ENCODE measurements at regions not wholly inside any gene's neighbourhood (a gene's known extent, or its start where the extent isn't known, plus 50 kb on each side); places are given as distances from the start of the nearest gene placed in this dataset.
"Not testable (repeated sequence)": the region's sequence is repeated elsewhere in the genome, so short reads cannot be mapped to it uniquely, and the experiment has no call there.

DNA sequence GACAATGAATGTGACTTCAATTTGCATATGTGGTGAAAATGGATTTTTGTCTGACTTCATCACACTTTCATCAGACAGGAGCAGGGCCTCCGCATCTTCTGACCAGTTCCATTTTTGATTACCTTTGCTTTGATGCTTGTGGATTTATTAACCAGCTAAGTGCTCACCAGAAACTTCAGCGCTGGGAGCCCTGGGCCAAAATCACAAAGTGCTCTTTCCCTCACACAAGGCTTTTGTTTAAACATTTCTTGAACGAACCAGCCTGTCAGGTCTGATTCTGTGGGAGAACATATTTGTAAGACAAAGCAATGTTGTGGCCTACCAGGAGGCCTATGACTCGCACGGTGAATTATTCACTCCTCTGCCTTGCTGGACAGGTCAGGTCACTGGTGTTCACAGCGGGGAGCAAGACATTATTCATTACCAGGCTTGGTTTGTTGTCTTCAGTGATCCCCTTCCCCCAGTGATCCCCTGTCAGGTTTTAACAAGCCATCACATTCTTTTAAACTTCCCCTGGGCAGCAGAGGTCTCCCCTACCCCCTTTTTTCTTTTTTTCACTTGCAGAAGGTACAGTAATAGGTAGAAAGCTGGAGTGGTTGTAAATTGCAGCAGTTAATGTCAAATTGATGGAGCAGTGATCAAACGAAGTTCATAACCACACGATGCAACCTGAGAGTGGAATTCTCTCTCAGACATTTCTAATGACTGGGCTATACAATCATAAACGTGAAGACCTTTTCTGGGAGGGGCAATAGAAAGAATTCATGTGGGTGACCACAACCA lies 167.5 kb upstream of the PRICKLE1 start:
- peak; percentile 49 for DNase-seq

DNA sequence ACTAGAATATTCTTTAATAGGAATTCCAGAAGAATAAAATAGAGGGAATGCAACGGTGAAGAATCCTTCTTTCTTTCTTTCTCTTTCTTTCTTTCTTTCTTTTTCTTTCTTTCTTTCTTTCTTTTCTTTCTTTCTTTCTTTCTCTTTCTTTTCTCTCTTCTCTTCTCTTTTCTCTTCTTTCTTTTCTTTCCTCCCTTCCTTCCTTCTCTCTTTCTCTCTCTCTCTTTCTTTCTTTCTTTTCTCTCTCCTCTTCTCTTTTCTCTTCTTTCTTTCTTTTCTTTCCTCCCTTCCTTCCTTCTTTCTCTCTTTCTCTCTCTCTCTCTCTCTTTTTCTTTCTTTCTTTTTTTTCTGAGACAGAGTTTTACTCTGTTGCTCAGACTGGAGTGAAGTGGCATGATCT lies 160.8 kb upstream of the PRICKLE1 start:
- no peak for DNase-seq

GRCh38 chr12:42749239-42749638 lies 159.7 kb upstream of the PRICKLE1 start:
- no peak for DNase-seq

DNA sequence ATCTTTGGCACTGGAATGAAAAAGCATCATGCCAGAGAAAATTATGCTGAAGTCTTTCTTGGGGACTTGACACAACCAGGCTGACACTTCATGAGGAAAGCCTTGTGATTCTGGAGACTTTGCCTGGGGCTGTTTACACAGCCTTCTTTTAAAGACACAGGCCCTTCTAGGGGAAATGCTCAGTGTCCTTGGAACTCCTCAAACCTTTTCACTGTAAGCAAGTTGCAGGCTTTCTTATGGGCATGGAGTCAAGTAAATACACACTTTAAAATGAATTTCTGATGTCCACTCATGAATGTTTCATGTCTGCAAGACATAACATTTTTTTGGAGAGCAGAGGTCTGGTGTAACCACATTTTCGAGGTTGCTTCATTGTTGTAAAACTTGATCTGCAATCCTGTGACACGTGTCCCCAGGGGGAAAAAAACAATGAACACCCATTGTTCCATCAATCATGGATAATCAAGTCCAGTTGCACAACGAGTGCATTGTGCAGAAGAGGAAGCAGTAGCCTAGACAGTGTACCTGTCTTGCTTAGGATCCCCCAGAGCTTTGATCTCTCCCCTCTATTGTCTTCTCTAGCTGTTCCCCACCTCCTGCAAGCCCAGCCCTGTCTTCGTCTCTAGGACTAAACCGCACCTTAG lies 155.1 kb upstream of the PRICKLE1 start:
- DNase-seq, result no peak

DNA sequence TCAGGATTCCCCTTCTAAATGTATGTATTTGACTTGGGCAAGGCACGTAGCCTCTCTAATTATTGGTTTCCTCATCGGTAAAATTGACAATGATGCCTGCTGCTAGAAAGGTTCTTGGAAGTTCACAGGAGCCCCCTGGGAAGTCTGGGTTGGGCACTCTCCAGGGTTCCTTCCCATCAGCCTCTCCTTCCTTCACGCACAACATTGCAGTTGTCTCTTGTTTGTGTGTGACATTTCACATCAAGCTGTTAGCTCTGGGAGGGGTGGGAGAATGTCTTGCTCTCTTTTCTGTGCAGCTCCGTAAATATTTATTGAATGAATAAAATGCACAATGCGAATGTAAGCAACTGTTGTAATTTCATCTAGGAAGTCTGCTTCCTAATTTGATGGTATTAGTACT lies 153.2 kb upstream of the PRICKLE1 start:
- DNase-seq, result no peak

GRCh38 chr12:42741771-42742510 lies 152.4 kb upstream of the PRICKLE1 start:
- DNase-seq, result no peak

GRCh38 chr12:42741091-42741490 lies 151.5 kb upstream of the PRICKLE1 start:
- no peak for DNase-seq

DNA sequence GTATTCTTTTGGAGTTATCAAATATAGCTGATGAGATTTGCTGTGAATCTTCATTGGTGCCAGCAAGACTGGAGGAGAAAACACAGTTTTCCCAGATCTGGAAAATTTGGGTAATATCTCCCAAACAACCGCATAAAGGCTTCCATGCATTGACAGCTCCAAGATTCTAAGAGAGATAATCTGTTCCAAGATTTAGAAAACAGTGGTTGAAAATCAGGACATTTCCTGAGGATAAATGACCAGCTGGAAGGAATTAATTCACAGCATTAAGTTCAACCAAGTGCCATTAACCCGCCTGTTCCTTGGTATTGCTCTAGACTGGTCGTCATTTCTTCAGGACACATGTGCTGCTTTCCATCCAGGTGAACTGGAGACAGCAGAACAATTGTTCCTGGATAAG lies 147.9 kb upstream of the PRICKLE1 start:
- DNase-seq, result no peak

- no peak for DNase-seq
These were observed 146.4 kb upstream of the PRICKLE1 start for GRCh38 chr12:42735861-42736361.

GRCh38 chr12:42733911-42734310 lies 144.4 kb upstream of the PRICKLE1 start:
- DNase-seq, result no peak

DNA sequence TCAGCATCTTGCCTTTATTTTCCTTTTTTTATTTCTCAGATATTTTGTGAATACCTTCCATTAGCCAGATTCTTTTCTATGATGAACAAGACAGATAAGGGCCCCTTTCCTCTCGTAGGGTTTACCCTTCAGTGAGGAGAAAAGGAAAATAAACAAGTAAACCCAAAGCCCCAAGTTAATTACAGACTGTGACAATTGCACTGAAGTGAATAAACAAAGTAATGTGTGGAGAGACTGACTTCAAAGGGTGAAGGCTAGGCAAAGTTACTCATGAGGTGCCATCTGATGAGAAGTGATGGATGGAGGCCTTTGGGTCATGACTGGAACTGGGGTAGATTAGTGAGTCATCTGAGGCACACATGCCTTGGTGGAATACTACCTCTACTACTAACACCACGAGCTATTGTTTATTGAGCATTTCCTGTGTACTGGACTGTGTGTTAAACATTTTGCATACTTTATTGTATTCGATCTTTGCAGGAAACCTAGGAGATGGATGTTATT lies 143.4 kb upstream of the PRICKLE1 start:
- no peak for DNase-seq

DNA sequence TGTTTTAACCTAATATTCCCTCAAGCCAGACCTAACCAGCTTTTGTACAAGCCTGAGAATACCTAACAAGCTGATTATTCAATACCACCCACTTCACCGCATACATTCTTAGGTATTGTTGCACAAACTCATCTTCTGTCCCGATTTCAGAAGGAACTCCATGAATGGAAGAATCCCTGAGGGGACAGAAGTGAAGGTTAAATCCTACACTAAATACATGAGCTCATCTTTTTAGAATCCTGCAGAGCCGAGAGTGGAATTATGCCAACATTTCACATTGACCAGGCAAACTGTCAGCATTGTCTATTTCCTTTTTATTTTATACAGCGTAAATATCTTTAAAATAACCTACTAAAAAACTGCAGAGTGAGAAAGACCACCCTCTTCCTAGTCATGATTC lies 140.7 kb upstream of the PRICKLE1 start:
- no peak for DNase-seq

GRCh38 chr12:42729535-42729900 lies 140.0 kb upstream of the PRICKLE1 start:
- no peak for DNase-seq

GRCh38 chr12:42728770-42729534 lies 139.4 kb upstream of the PRICKLE1 start:
- DNase-seq, result no peak

DNA sequence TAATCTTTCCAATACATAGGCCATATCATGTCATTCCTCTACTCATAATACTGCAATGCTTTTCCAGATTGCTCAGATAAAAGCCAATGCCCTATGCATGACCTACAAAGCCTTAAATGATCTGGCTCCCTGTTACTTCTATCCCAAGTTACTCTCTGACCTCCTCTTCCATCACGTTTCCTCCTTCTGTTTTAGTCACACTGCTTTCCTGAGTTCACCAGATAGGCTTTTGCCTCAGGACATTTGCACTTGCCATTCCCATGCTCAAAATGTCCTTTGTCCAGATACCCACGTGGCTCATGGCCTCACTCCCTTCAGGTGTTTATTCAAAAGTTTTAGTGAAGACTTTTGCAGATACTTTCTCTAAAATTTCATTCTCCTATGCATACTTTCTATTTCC lies 138.7 kb upstream of the PRICKLE1 start:
- no peak for DNase-seq

DNA sequence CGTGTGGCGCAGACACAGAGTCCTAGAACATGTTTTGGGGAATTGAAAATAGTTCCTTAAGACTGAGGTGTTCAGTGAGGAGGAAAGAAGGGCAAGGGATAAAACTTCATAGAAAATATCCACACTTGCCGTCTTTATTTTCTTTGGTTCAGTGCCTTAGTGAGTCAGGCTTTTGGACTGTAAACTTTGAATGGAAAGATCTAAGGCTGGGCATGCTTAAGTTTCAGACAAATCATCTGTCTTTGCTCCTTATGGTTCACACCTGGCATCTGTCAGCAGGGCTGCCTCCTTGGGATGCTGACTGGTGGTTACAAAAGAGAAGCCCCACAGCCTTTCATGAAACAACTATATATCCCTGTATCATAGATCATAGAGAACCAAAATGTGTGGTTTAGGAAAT lies 136.3 kb upstream of the PRICKLE1 start:
- no peak for DNase-seq

GRCh38 chr12:42716491-42716891 lies 126.9 kb upstream of the PRICKLE1 start:
- DNase-seq, result no peak

- DNase-seq, result not testable (repeated sequence)
These were observed 124.0 kb upstream of the PRICKLE1 start for GRCh38 chr12:42713566-42713965.

- DNase-seq, result not testable (repeated sequence)
These were observed 118.8 kb upstream of the PRICKLE1 start for GRCh38 chr12:42708374-42708773.

GRCh38 chr12:42707312-42708226 lies 118.0 kb upstream of the PRICKLE1 start:
- DNase-seq, result no peak

- DNase-seq, result no peak
These were observed 116.8 kb upstream of the PRICKLE1 start for GRCh38 chr12:42706321-42706720.

DNA sequence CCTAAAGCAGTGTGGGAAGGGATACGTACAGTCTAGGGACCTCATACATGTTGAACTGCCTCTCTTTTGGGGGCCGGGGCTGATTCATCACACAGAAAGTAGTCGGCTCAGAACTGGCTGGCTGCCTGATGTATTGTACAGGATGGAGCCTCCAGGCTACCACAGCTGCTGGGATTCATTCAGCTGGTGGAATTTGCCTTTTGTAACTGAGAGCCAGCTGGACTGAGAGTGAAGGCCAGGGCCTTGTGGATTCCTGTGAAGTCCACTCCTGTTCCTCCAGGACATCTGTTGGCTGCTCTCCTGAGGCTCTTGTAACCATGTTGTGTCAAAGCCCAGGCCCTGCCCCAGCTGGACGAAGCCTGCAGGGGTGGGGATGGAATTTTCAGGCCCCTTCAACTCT lies 116.3 kb upstream of the PRICKLE1 start:
- no peak for DNase-seq
